Activated CD4-positive, CD25-positive, alpha-beta regulatory T cell treated with anti-CD3 and anti-CD28 coated beads, Interleukin-2, amount 50 U/mL, for 24 hours (primary cell): ENCODE measurements at regions not wholly inside any gene's neighbourhood (a gene's known extent, or its start where the extent isn't known, plus 50 kb on each side); places are given as distances from the start of the nearest gene placed in this dataset.

Experiments used
- ATAC-seq, 2 donors: fragments of 150-1000 bp; cut with Tn5 transposase; one replicate each; pipeline ENCODE4 v1.10.0; 2021; ENCODE audit warnings: mild to moderate bottlenecking in 1 of 2, moderate library complexity in 1 of 2

DNA sequence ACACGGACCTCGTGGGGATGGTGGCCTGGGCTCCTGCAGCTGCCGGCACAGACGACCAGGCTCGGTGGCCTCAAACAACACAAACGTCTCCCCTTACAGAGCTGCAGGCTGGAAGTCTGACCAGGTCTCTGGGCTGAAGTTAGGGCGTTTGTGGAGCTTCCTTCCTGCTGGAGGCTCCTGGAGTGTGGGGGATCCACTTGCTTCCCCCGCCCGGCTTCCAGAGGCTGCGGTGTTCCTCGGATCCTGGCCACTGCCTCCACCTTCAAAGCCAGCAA lies 313.5 kb downstream of the CTTN start:
- no peak for ATAC-seq

DNA sequence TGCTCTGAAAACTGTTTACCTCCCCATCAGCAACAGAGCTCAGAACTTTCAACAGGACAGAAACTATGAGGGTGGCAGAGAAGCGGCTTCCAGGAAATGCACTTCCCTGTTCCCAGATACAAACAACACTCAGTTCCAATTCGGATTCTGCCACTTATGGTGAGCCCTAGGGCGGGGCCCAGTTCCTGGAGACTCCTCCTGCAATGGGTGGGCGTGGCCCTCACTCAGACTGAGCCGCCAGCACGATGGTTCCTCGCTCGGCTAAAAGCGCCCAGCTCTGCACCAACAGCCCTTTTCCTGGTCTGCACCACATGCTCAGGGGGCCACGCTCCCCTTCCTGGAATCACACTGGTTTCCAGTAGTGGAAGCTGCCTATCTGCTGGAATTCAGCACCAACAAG lies 314.1 kb downstream of the CTTN start:
- ATAC-seq: no peak

DNA sequence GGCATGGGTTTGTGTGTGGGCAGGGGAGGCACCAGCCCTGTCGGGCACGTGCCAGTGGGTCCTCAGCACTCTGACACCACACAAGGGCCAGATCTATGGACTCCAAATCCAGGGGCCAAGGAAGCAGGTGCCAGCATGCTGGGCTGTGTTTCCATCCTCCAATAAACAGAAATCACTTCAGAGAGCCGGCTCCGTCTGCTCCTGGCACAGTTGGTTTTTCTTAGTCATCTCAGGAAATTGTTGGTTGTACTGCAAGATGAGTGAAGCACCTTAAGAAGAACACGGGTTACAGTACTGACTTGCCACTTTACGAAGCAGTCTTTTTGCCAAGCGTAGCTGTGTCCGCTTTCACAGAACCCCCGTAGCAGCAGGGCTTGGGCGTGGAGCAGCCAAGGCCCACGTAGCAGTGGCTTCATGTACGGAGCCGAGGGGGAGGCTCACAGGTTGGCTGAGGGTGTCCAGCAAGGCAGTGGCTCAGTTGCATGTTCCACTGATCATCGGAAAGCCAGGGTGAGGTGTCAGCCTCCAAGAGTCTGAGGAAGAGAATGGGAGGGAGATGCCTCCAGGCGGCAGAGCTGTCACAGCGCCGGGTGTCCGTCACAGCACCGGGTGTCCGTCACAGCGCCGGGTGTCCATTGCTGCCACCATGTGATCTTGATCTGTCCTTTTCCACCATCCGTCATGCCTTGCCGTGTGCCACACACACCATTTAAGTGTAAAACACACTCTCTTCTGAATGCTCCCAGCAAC lies 314.9 kb downstream of the CTTN start:
- no peak for ATAC-seq

DNA sequence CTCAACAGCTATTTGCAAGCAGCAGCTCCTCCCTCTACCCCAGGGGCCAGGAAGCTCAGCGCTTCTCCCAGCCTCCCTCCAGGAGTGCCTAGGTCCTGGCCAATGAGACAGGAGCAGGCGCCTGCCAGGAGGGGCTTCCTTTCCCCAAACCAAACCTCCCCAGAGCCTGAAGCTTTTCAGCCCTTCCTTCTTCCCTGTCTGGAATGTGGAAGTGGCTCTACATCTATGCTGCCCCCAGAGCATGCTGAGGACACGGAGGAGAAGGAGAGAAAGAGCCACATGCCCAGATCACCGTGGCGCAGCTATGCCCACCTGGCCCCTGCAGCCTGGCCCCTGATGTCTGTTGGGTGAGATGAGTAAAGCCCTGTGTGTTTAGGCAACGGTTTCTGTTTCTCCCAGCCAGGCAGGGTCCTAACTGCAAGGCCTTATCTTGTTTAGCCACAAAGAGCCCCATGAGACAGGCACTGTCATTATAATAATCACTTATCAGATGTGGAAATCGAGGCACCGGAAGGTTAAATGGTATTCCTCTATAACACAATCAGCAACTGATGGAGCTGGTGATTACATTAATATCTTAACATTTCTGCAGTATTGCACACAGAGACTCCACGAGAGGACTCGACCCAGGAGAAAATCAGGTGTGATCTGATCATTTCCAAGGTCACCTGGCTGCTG lies 315.8 kb downstream of the CTTN start:
- ATAC-seq: no peak

DNA sequence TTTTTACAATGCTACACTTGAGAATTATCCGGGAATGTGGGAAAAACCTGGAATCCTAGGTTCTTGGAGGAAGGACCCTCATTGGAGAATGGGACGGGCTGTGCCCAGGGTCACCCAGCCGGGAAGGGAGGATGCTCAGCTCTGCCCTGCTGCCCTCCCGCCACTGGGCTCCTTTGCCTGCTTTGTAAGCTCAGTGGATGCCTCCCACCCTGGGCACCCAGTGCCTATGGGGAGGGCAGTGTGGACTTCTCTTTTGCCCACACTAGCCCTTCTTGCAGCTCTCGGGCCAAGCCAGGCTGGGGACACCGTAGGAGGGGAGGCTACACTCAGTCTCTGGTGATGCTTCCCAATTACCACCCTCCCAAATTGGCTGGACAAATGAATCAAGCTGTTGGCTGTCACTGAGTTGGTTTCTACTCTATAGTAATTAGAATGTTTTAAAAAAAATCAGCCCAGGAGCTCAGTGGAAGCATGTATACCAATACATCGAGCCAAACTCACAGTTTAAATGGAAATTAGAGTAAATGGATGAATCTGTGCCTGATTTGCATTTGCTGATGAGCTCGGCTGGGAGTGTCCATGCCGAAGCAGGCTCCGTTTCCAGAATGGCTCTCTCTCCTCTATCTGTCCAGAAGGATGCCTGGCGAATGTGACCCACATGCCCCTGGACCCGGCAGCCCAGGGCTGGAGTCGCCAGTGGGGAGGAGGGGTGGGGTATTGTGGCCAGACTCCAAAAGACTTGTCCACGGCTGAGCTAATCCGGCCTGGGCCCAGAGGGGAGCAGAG lies 317.0 kb downstream of the CTTN start:
- no peak for ATAC-seq

DNA sequence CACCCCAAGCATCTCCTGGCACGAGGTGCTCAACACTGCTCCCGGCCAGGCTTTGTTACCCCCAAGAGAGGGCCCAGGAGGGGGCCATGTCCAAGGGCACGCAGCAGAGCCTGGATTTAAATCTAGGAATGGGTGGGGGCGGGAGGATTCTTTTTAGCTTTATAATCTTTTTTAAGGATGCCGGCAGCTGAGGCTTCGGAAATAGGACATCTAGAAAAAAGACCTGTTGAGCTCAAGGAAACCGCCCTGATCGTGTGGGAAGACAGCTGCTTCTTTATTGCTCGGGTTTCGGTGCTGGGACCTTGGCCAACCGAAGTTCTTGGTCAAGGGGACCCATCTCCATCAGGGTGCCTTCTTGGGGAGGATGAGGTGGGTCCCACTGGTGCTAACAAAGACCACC lies 317.9 kb downstream of the CTTN start:
- no peak for ATAC-seq

DNA sequence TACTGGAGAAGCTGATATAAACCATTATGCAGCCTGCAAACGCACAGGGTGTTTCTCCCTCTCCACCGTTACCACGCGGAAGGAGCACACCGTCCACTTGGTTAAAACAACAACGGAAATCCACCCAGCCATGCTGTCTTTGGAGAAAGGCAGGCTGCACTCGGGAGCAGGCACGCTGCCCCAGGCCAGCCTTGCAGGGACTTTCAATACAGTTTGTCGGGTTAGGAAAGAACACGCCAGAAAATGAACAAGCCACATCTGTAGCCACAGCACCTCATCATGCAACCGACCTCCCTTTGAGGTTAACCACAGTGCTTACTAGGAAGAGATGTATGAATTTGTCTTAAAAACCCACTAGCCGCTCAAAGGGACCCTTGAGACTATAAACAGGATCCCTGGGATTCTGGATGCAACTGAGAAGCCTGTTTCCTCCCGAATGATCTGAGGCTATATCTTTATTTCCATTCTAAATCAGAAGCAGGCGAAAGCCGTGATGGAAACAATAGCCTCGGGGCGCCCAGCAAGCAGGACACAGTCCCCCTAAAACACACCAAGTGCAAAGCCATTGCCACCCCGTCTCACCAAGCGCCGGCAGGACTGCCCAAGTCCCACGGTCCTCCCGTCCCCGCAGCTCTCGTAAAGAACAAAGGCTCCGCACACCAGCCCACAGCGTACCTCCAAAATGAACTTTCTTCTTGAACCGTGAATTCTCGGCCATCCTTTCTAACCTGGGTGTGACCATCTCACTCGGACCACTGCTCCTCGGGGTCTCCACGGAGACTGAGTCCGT lies 318.9 kb downstream of the CTTN start:
- ATAC-seq: no peak

DNA sequence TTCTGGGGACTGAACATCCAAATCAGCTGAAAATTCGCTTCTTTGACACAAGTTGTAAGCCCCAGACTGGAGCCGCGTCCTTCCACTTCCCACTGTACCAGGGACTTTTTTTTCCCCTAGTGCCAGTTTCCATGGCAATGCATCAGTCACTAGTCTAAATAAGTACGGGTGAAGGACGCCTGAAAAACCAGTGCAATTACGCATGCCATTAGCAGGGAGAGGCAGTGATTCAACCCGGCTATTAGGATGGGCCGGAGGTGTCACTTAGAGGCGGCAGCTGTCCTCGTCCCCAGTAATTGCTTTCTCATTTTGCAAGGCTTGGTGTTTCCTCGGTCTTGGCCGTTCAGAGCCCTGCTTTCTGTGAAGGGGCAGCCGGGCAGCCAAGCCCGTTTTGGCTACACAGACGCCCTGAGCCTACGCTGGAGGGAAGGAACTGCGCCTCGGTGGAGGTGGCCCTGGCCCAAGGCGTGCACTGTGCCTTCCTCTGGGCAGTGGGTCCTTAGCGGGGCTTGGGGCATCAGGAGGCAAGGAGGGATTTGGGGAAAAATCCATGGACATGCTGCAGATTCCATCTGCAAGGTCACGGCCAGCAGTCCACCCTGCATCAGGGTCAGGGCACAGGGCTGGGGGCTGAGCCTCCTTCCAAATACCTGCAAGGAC lies 319.7 kb downstream of the CTTN start:
- ATAC-seq: no peak

DNA sequence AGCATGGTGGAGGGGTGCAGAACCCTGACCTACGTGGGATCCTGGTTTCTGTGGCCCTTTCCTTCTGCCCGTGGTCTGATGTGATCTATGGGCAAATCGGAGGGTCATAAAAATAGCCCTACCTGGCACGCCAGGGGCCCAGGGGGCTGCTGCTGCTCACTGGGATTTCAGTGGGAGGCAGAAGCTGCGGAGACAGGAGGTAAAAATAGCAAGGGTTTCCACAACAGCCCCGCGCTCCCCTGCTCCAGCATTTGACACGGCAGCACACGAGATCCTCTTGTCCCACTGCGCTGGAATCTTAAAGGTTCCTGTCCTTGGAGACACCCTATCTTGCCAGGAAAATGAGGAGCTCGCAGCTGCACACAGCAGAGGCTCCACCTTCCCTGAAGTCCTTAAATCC lies 321.2 kb downstream of the CTTN start:
- no peak for ATAC-seq

DNA sequence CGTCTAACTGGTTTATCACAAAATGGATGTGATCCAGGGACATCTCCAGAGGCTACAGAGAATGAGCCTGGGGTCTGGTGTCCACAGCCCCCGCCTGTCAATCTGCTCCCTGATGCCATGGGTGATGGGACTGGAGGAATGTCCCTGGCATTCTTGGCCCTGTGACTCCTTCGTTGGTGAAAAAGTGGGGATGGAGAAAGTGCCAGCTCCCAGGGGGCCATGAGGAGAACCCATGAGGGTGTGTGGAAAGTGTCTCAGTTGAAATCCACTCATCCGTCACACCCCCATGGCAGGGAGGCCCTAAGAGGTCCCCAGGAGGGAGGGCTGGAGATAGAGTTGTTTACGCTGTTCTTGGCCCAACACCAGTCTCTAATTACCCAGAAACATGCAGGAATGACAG lies 322.0 kb downstream of the CTTN start:
- no peak for ATAC-seq

DNA sequence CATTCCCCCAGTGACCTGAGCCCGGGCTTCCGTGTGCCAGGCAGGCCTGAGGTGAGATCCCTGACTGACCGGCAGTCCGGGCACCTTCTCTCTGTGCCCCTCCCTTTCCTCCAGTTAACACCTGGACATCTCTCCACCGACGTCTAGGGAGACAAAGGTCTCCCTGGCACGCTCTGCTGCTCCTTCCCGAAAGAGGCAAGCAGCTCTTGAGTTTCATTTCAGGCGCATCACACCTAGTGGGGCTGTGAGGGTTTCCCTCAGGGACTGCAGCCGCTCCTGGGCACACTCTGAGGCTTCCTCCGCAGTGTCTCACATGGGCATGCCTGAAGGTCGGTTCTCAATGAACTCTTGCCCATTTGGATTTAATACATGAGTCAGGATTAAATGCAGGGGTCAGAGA lies 322.7 kb downstream of the CTTN start:
- ATAC-seq: no peak

DNA sequence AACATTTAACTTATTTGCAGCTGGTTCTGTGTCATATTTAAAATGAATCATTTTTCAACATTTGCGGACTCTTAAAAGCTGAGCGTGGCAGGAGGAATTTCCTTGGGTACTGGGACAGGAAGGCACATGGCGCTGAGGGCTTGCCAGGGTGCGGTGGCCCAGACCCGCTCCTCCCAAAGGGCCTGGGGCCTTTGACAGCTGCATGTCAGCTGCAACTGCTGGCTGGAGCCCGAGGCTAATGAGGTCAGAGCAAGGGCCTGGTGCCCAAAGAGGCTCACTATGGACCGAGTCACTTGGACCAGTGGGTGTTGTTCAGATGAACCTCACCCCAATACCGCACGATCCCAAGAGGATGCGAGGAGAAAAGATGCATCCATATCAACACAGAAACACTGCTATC lies 326.9 kb downstream of the CTTN start:
- ATAC-seq: no peak

DNA sequence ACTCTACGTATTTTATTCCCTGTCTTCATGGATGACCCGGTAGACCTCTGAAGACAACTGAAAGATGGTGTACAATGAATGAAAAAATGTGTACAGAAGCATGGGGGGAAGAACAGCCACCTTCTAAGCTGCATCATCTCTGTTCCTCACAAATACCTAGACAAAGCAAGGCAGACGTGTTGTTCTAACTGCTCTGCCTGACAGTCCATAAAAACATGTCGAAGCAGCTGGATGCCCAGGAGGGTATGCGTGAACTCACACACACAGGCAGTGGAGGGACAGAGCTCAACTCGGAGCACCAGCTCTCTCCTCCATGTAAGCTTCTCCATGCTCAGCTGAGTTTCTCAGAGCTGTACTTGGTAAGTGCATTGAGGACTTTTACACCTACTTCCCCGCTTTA lies 327.4 kb downstream of the CTTN start:
- ATAC-seq: no peak

DNA sequence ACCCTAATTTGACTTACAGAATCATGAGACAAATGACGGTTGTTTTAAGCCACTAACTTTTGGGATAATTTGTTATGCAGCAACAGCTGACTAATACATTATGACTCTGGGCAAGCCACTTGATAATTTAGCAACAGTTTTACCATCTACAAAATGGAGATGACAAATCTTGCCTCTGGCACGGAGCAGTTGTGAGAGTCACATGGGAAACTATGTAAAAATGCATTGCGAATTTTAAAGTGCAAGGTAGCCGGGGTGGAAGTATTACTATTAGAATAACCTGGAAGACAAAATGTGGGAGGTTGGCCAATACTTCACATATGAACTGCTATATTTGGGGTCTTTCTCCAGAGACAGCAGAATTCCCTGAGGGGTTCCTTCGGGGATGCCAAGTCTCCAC lies 328.7 kb downstream of the CTTN start:
- ATAC-seq: no peak

DNA sequence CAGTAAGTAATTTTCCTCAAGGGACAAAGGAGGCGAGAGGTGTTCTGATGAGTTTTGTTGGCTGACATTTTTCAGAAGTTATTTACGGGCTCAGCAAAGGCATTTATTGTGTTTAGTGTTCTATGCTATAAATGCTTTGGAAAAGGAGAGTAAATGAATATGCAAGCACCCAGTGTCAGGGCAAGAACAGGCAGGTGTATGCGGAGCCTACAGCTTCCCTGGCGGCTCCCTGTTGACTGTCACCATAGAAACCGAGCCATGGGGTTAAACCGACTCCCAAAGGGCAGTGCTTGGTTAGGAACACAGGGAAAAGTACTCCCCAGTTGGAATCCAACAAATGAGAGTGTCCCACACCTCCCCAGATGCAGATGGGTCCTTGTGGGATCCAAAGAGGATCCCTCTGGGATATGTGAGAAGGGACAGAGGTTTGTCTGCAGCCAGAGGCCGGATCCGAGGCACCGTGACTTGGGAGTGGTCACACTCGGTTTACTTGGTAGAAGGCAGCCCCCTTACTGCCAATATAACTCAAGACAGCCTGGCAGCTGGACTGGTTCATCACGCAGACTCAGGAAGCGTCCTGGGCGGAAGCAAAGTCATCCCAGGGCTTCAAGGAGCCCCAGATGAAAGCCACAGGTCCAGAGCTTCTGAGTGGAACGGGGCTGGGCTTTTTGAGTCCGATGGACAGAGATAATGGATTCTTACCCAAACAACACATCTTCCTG lies 329.7 kb downstream of the CTTN start:
- ATAC-seq: no peak

DNA sequence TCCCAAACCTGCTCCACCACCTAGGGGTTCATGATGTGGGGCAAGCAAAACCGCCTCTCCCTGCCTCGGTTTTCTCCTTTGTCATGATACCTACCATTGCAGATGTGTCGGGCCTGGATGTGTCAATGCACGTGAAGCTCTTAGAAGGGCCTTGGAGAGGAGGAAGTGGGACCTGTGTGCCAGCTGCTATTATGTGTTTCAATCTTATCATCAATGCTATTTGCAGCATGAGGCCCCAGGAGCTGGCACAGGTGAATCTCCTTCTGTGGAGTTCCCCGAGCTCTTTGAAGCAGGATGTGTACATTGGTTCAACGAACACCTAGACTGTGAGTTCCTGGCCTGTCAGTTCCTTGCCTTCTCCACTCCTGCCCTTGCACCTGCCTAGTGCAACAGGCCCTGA lies 331.6 kb downstream of the CTTN start:
- ATAC-seq: no peak

DNA sequence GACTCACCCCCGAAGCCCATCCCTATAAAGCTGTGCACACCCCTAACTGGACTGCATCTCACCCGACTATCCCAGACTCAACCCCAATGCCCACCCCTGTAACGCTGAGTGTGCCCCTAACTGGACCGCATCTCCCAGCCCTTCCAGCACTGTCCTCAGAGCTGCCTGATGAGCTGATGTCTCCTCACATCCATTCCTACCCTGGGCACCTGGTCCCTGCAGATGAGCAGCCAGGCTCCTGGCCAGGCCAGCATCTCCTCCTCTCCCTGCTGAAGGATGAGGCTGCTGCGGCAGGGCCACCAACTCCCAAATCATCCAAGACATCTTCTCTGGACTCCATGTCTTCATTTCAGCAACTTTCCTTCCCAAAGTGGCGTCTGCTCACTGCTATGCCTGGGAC lies 332.1 kb downstream of the CTTN start:
- ATAC-seq: no peak

DNA sequence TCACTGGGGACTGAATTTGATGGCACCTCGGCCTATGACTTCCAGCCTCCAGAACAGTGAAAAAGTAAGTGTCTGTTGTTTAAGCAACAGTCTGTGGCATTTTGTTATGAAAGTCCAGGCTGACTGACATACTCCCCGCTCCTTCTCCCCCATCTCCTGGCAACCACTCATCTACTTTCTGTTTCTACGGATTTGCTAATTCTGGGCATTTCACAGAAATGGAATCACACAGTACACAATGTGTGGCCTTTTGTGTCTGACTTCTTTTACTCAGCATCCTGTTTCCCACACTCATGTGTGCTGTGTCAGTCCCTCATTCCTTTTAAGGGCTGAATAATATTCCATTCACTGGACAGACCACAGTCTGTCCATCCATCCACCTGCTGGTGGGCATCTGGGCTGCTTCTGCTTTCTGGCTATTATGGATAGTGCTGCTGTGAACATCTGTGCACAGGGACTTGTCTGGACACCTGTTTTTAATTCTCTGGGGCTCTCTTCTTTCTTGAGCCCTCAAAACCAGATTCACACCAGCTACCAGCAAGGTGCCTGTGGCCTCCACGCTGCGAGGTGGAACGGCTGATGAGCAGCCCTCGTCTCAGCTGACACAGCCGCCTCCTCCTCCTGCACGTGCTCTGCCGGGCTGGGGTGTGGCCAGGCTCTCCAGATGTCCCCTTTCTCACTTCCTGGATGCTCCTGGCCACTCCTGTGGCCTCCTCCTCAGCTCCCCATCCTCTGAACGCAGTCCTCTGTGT lies 333.1 kb downstream of the CTTN start:
- ATAC-seq: no peak

DNA sequence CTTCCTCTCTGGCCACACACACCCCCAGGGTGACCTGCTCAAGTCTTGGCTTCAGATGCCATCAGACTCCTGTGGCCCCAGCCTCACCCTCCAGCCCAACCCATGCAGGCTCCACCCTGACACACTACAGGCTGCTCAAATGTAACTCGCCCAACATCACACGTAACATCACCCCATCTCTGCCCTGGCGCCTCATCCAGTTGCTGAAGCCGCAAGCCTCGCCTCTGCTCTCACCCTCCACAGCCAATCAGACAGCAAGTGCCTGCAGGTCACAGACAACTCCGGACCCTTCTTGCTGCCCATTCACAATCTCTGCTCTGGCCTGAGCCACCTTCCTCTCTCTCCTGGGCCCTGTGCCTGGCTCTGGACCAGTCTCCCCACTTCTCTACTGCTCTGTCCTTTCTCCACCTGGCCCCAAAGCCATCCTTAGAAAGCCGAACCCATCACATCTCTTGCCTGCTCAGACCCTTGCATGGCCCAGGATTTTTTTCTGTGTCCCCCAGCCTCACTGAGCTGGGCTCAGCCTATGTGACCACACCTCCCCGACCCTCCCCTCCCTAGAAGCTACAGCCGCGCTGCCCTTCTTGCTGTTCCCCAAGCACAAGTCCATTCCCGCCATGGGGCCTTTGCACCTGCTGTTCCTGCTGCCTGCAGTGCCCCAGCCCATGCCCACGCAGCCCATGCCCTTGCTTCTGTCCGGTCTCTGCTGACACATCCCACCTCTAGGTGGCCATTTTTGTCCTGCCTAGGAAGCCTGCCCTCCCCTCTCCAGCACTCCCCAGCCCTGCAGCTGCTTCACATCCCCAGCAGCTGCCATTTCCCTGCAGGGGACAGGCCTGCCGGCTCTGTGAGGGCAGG lies 333.9 kb downstream of the CTTN start:
- ATAC-seq: no peak

DNA sequence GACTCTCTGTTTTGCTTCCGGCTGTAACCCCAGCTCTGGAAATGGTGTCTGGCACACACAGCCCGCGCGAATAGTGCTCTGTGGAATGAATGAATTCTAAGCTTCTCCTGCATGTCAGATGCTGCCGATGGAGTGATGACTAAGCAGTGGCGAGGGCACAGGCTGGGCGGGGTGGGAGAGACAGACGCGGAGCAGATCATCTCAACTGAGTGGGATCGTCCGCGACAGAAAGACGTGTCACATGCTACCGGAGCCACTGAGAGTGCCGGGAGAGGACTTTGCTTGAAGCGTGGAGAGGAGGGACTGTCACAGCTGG lies 334.5 kb downstream of the CTTN start:
- no peak for ATAC-seq
